ENCODE measurements at regions not wholly inside any gene's neighbourhood (a gene's known extent, or its start where the extent isn't known, plus 50 kb on each side); places are given as distances from the start of the nearest gene placed in this dataset.

DNA sequence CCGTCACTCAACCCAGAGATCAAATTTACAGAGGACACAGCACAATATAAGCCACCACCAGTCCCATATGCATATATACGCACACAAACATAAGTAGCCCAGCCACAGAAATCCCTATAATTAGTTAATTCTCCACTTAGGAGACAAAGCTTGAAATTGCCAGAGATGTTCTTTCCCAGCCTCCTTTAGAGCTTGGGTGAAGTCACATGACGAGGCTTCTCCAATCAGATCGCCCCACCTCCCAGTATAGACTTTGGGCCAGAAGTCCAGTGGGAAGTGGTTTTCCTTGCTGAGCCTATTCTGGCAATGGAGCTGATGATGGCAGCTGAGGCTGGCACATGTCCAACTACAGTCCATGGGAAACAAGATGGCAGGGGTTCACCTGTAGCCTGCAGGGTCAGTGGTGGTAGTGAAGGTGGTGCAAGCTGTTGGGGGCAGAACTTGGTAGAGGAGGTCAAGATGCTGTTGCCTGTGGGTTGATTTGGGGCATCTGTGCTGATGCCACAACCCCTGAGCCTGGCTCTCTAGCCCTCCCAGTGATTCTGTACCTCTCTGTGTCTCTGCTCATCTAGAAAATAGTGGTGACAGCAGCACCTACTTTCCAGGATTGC, 535.9 kb downstream of the MATN1 start:
- TF ChIP-seq POLR2A (IDR thresholded peaks at IDR 0.05; ENCODE audit: low read depth, low read length) (no peak), TAF1 (IDR thresholded peaks at IDR 0.05; ENCODE audit: low read depth, low read length) (no peak), POLR2AphosphoS5 (IDR thresholded peaks at IDR 0.05; ENCODE audit: low read depth, low read length) (no peak)
